ENCODE measurements at regions not wholly inside any gene's neighbourhood (a gene's known extent, or its start where the extent isn't known, plus 50 kb on each side); places are given as distances from the start of the nearest gene placed in this dataset.
"Not testable (repeated sequence)": the region's sequence is repeated elsewhere in the genome, so short reads cannot be mapped to it uniquely, and the experiment has no call there.

- not testable (repeated sequence) for TF ChIP-seq CTCF (IDR thresholded peaks at IDR 0.05)
- TF ChIP-seq, protein P1, sequence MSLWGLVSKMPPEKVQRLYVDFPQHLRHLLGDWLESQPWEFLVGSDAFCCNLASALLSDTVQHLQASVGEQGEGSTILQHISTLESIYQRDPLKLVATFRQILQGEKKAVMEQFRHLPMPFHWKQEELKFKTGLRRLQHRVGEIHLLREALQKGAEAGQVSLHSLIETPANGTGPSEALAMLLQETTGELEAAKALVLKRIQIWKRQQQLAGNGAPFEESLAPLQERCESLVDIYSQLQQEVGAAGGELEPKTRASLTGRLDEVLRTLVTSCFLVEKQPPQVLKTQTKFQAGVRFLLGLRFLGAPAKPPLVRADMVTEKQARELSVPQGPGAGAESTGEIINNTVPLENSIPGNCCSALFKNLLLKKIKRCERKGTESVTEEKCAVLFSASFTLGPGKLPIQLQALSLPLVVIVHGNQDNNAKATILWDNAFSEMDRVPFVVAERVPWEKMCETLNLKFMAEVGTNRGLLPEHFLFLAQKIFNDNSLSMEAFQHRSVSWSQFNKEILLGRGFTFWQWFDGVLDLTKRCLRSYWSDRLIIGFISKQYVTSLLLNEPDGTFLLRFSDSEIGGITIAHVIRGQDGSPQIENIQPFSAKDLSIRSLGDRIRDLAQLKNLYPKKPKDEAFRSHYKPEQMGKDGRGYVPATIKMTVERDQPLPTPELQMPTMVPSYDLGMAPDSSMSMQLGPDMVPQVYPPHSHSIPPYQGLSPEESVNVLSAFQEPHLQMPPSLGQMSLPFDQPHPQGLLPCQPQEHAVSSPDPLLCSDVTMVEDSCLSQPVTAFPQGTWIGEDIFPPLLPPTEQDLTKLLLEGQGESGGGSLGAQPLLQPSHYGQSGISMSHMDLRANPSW (CRISPR knock-in tag; conservative IDR thresholded peaks at IDR 0.05; ENCODE audit: low read depth): not testable (repeated sequence)
Measured at GRCh38 chr6:14300189-14300588, 182.6 kb downstream of the CD83 start.
